MM.1S (cell line): ENCODE measurements at regions not wholly inside any gene's neighbourhood (a gene's known extent, or its start where the extent isn't known, plus 50 kb on each side); places are given as distances from the start of the nearest gene placed in this dataset.

Experiments
- CTCF ChIP-seq: fragments of 300-600 bp; sonication (generic); IDR thresholded peaks from 2 replicates; pipeline ENCODE4 v1.5.1; 2016; ENCODE audit warnings: antibody characterized with exemption, low read length, mixed read lengths
- EZH2phosphoT487 ChIP-seq: fragments of 300-600 bp; sonication (generic); IDR thresholded peaks from 2 replicates; pipeline ENCODE4 v1.6.1; 2018; ENCODE audit warnings: antibody characterized with exemption, low read length

DNA sequence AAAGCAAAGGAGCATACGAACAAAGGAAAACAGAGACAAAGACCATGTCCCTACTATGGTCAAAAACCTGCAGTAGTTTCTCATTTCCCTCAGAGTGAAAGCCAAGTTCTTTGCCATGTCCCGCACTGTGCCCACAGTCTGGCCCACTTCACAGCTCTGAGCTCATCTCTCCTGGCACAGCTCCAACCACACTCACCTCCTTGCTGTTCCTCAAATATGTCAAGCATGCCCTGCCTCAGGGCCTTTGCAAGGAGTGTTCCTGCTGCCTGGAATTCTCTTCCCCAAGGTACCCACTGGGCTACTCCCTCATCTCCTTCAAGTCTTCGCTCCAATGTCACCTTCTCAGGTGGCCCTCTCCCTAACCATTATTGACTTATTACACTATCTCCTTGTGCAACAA is 72.1 kb downstream of the COX18 start:
- TF ChIP-seq CTCF: no peak
- TF ChIP-seq EZH2phosphoT487: no peak
